Peyer's patch (tissue), 4 donors: ENCODE measurements at regions not wholly inside any gene's neighbourhood (a gene's known extent, or its start where the extent isn't known, plus 50 kb on each side); places are given as distances from the start of the nearest gene placed in this dataset.

Experiments
- DNase-seq, 3 donors: peaks; one replicate each; pipeline ENCODE4 v3.0.0-alpha.2; 2017 to 2019
- H3K27ac ChIP-seq, 4 donors: fragments of 200-600 bp; sonication (generic); one replicate each; pipeline ENCODE4 v1.5.1; 2016 to 2019
- H3K27me3 ChIP-seq, 2 donors: fragments of 200-600 bp; sonication (generic); one replicate each; pipeline ENCODE4 v1.5.1; 2019
- H3K36me3 ChIP-seq, 3 donors: fragments of 200-600 bp; sonication (generic); one replicate each; pipeline ENCODE4 v1.5.1; 2016 to 2019
- H3K4me1 ChIP-seq, 4 donors: fragments of 200-600 bp; sonication (generic); one replicate each; pipeline ENCODE4 v1.5.1; 2016 to 2019
- H3K4me3 ChIP-seq, 4 donors: fragments of 200-600 bp; sonication (generic); 1 replicate in 3 of 4; 2 replicates in 1 of 4; pipeline ENCODE4 v1.5.1; 2016 to 2019; ENCODE audit warnings: mild to moderate bottlenecking in 1 of 4
- H3K9me3 ChIP-seq, 4 donors: fragments of 200-600 bp; sonication (generic); one replicate each; pipeline ENCODE4 v1.5.1; 2016 to 2019; ENCODE audit warnings: mild to moderate bottlenecking in 1 of 4
- POLR2A ChIP-seq, 2 donors: fragments of 450-650 bp; IDR thresholded peaks; one replicate each; pipeline ENCODE4 v1.5.1; 2017; ENCODE audit warnings: antibody characterized with exemption in 2 of 2, mild to moderate bottlenecking in 2 of 2, moderate library complexity in 2 of 2
- TF ChIP-seq, protein P1 (sequence below), 6 experiments: fragments of 450-650 bp in 4 of 6; fragments of 200-600 bp in 2 of 6; sonication (generic) in 1 of 6; IDR thresholded peaks; one replicate each; pipeline ENCODE4 v1.5.1; 2017 to 2019; ENCODE audit warnings: antibody characterized with exemption in 6 of 6, mild to moderate bottlenecking in 3 of 6, moderate library complexity in 1 of 6

DNA sequence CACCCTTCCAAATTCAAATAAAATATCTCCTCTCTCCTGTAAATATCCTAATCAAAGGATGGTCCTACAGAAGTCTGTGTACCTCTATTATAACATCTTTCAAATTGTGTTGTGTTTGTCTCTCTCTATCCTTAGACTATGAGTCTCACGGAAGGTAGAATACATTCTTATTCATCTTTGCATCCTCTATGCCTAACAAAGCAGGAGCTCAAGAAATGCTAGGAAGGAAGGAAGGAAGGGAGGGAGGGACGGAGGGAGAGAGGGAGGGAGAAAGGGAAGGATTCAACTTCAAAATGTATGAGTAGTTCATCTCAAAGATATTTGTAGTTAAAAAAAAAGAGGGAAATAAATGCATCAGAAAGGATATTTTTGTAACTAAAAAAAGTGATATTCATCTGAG lies 150.0 kb downstream of the RTP4 start:
- H3K9me3 ChIP-seq: peaks cover 0 to 2% (median 0%) of the 10 kb centered on the region in 4 donors
- TF ChIP-seq, protein P1, sequence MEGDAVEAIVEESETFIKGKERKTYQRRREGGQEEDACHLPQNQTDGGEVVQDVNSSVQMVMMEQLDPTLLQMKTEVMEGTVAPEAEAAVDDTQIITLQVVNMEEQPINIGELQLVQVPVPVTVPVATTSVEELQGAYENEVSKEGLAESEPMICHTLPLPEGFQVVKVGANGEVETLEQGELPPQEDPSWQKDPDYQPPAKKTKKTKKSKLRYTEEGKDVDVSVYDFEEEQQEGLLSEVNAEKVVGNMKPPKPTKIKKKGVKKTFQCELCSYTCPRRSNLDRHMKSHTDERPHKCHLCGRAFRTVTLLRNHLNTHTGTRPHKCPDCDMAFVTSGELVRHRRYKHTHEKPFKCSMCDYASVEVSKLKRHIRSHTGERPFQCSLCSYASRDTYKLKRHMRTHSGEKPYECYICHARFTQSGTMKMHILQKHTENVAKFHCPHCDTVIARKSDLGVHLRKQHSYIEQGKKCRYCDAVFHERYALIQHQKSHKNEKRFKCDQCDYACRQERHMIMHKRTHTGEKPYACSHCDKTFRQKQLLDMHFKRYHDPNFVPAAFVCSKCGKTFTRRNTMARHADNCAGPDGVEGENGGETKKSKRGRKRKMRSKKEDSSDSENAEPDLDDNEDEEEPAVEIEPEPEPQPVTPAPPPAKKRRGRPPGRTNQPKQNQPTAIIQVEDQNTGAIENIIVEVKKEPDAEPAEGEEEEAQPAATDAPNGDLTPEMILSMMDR (IDR thresholded peaks at IDR 0.05): no peak
- no peak for TF ChIP-seq POLR2A (IDR thresholded peaks at IDR 0.05)

DNA sequence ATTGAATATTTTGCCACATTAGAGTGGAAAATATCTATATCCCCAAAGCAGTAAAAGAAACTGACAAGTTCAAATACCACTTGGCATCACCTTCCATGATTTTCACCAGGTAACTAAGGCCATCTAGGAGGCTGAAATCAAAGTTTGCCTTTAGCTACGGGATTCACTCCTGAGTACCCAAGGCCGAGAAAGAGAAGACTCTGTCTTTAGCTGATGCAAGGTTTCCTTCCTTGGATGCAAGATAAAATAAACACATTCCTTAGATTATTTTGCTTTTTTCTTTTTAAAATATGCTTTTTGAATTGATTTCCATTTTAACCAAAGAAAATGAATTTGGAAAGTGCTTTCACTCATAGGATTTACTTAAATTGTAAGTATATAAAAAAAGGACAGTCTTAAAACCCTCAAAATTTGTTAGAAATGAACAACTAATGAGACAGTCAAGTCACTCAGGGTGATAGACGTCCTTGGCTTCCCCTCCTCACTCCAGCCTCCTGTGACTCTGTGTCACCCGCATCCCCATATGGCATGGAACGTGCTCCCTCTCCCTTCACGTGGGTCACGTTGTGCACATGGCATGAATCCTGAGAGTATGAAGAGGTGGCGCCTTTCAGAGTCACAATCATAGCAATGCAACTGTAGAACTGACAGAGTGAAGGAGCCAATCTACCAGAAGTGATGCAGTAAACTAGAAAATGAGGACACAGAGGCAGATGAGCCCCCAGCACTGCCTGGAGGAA lies 148.4 kb downstream of the RTP4 start:
- no peak for DNase-seq
- Histone ChIP-seq H3K4me1 (no peaks in the 10 kb centered on the region), H3K9me3 (peaks cover 0 to 4% (median 2%) of the 10 kb centered on the region in 4 donors), H3K27me3 (no peaks in the 10 kb centered on the region), H3K27ac (no peak overlapping the region), H3K4me3 (no peak overlapping the region), H3K36me3 (no peaks in the 10 kb centered on the region)
- TF ChIP-seq POLR2A (IDR thresholded peaks at IDR 0.05): no peak
- TF ChIP-seq, protein P1 (IDR thresholded peaks at IDR 0.05): no peak

More for the DNA sequence above, 150.0 kb downstream of the RTP4 start:
- no peaks in the 10 kb centered on the region for H3K27me3 ChIP-seq
- no peak overlapping the region for H3K27ac ChIP-seq
- H3K4me1 ChIP-seq: no peaks in the 10 kb centered on the region
- H3K4me3 ChIP-seq: no peak overlapping the region
- no peak for DNase-seq
- no peaks in the 10 kb centered on the region for H3K36me3 ChIP-seq

DNA sequence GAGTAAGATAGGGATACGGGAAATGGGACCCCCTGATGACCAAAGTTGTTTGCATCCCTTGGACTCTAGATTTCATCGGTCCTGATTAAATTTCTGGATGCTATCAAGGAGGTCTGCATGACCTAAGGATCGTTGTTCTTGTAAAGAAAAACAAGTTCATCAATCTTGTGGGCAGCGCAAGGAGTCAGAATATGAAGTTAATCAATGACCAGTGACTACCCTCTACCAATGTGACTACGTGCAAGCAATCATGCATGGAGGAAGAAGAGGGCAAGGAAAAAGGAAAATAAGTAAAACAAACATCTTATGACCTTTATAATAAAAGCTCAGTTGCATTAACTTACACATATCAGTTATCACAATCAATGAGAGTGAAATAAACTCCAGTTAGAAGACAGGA lies 139.7 kb downstream of the RTP4 start:
- H3K27ac ChIP-seq: no peak overlapping the region
- no peaks in the 10 kb centered on the region for H3K36me3 ChIP-seq

DNA sequence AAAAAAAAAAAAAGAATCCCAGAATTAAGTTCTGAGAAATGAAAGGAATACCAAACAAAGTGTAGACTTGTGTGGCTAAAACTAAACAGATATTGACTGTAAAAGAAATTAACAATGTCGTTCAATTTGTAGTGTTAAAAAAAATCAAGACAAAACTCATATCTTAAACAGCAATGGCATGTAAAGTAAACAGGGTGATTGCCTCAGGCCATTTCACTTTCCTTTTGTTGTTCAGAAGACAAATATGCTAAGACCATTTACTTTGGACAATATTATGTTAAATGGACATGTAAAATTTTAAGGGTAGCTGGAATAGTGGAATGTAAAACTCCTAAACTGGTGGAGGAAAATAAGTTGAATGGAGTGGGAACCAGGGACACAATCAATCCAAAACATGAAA lies 139.1 kb downstream of the RTP4 start:
- TF ChIP-seq, protein P1 (IDR thresholded peaks at IDR 0.05): no peak
- TF ChIP-seq POLR2A (IDR thresholded peaks at IDR 0.05): no peak
- Histone ChIP-seq H3K4me3 (no peak overlapping the region), H3K27me3 (no peaks in the 10 kb centered on the region), H3K27ac (no peak overlapping the region), H3K36me3 (no peaks in the 10 kb centered on the region), H3K4me1 (no peaks in the 10 kb centered on the region), H3K9me3 (no peaks in the 10 kb centered on the region)
- DNase-seq: no peak

More for the DNA sequence above, 139.7 kb downstream of the RTP4 start:
- TF ChIP-seq, protein P1 (IDR thresholded peaks at IDR 0.05): no peak
- no peak for TF ChIP-seq POLR2A (IDR thresholded peaks at IDR 0.05)
- Histone ChIP-seq H3K27me3 (no peaks in the 10 kb centered on the region), H3K4me3 (no peak overlapping the region), H3K4me1 (no peaks in the 10 kb centered on the region), H3K9me3 (peaks cover 0 to 4% (median 0%) of the 10 kb centered on the region in 4 donors)
- no peak for DNase-seq

DNA sequence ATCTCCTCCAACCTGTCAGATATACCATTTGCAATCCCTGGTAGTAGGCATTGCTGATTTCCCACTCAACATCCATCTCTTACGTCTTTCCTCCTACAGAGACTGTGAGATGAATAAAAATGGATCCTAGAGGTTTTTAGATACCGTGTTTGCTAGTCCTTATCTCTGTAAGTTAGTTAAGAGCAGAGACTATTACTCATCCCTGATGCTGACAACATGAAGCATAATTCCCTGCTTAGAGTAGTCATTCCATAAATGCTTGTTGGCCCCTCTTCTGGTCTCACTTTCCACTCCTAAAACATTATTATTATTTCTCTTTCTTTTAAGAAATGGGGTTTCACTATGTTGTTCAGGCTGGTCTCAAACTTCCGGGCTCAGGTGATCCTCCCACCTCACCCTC lies 136.2 kb downstream of the RTP4 start:
- no peak overlapping the region for H3K4me3 ChIP-seq
- no peaks in the 10 kb centered on the region for H3K36me3 ChIP-seq
- H3K27ac ChIP-seq: no peak overlapping the region
- DNase-seq: no peak
- no peaks in the 10 kb centered on the region for H3K9me3 ChIP-seq
- TF ChIP-seq POLR2A (IDR thresholded peaks at IDR 0.05): no peak
- TF ChIP-seq, protein P1 (IDR thresholded peaks at IDR 0.05): no peak
- no peaks in the 10 kb centered on the region for H3K27me3 ChIP-seq
- no peaks in the 10 kb centered on the region for H3K4me1 ChIP-seq
